NCI-H748 (cell line): ENCODE measurements at regions not wholly inside any gene's neighbourhood (a gene's known extent, or its start where the extent isn't known, plus 50 kb on each side); places are given as distances from the start of the nearest gene placed in this dataset.
"Not testable (repeated sequence)": the region's sequence is repeated elsewhere in the genome, so short reads cannot be mapped to it uniquely, and the experiment has no call there.

Source experiments
- DNase-seq: peaks from one replicate; lab custom pipeline; 2025; ENCODE audit not compliant: unreplicated experiment; lab: John Stamatoyannopoulos, UW

GRCh38 chr4:156330436-156331031 lies 376.9 kb upstream of the CTSO start:
- DNase-seq = peak; percentile 68

GRCh38 chr4:156329779-156330178 lies 376.1 kb upstream of the CTSO start:
- DNase-seq = peak; percentile 63

DNA sequence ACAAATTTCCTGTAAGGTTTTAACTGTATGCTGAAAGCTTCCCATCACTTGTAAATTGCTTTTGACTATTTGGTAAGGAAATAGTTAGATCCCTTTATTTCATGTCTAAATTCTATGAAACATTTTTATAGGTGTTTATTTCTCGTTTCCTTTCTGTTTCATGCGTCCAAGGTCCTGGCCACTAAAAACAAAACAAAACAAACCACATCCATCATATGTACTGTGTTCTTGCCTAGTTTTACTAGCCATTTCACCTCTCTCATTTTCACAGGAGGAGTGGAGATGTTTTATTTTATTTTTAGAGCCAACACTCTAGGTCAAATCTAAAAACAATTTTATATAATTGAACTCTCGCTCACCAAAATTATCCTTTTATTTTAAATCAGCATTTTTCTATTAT lies 375.2 kb upstream of the CTSO start:
- DNase-seq = no peak

- DNase-seq = no peak
These were observed 372.6 kb upstream of the CTSO start for GRCh38 chr4:156326246-156326645.

DNA sequence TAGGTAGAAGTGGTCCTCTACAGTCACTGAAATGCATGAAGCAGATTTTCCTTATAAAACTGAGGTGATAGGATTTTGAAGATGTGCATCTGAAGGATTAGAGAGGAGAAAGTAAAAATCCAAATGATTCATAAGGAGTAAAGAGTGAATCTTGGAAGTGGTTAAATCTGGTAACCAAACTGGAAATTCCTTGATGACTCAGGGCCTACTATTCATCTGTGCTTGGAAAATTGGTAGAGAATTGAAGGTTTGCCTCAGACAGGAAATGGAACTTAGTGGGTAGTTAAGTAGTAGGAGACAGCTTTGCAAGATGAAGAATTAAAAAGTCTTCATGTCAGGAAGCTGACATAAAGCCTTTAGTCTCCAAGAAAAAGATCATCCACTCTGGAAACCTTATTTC lies 368.9 kb upstream of the CTSO start:
- no peak for DNase-seq

- DNase-seq = no peak
These were observed 367.5 kb upstream of the CTSO start for GRCh38 chr4:156321203-156321602.

- DNase-seq = no peak
These were observed 359.8 kb upstream of the CTSO start for GRCh38 chr4:156313497-156313896.

DNA sequence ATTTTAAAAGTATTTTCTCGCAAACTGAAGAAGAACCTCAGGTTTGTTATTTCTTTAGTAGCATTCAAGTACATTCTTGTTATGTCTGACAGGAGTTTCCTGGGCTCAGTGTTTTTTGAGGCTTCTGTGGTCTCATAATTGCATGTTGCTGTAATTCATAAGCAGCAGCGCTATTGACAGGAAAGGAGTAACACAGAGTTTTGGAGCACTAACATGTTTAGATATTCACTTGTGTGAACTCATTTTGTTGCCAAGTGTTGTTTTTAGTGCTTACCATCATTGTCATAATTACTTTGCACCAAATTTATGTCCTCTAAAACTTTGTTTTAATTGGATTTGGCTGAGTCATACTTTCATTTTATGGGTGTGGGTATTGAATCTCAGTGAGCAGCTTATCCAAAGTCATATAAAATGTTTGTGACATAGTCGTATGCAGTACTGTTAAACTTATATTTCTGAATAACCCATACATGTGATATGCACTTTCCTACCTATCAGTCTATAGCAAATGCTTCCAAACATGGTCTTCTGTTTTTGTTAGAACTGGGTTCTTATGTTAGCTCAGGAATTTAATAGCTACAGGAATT lies 358.7 kb upstream of the CTSO start:
- peak; percentile 7 for DNase-seq

GRCh38 chr4:156309031-156309430 lies 355.4 kb upstream of the CTSO start:
- DNase-seq = no peak

DNA sequence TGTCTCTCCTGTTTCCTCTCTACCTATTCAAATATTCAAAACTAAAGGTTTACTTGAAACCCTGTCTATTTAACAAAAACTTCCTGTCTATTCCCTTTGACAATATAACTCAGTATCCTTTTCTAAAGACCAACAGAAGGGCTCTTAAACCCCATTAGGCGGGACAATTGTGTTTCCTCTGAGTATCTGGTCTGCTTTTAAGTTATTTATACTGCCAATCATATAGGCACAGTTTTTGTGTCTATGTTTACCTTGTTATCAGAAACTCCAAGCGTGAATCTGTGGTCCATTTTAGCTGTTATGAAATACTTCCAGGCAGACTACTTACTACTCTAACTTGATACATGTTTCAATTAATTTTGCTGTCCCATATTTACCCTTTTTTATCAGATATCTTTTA lies 350.0 kb upstream of the CTSO start:
- peak; percentile 92 for DNase-seq

DNA sequence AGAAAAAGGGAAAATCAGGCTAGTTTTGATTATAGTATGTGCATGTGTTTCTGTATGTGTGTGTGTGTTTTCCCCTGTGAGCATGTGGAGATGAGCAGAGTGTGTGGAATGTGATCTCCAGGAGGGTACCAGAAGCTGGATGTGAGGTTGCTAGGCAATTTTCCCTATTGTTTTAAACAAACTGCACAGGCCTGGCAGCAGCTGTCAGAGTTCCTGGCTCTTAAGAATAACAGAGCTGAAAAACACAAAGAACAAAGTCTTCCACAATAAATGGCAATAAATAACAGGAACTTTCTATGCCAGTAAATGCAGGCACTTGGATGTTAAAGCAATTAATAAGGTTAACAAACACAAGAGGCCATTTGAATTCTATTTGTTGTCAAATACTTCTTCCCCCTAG lies 344.6 kb upstream of the CTSO start:
- DNase-seq = peak; percentile 96

DNA sequence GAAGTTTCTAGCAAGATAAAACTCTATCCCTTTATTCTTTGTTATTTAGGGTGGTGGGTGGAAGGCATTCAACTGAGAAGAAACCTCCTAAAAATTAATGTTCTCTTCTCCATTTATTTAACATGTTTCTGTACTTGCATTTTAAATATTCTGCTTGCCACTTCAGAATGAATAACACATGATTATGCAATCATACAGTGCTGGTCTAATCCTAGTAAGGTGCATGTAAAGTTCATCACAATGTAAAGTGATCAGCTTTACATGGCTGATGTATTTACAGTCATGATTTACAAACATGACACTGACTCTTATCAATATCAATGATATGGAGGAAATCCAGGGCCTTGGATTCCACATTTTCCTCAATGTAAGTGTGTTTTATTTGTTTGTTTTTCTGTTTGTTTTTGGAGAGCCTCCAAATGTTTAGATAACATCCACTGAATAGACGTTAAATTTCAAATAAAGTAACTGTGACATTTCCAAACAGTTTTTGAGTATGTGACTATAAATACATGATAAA lies 342.1 kb upstream of the CTSO start:
- DNase-seq = peak; percentile 27

DNA sequence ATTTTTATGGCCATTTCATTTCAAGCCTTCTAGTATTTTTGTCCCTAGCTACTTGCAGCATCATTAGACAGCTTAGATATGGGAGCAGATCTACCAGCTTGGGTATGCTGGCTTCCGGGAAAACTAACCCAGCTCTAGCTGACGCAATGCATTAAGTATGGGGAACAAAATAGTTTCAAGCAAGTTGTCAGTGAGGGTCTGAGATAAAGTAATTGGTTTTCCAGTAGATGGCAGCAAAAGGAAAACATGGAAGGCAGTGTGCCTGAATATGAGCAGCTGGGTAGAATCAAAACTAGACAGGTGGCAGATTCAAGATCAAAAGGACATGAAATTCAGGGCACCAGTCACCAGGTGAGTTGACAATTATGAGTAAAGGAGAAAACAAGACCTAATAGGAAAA lies 340.9 kb upstream of the CTSO start:
- peak; percentile 94 for DNase-seq

DNA sequence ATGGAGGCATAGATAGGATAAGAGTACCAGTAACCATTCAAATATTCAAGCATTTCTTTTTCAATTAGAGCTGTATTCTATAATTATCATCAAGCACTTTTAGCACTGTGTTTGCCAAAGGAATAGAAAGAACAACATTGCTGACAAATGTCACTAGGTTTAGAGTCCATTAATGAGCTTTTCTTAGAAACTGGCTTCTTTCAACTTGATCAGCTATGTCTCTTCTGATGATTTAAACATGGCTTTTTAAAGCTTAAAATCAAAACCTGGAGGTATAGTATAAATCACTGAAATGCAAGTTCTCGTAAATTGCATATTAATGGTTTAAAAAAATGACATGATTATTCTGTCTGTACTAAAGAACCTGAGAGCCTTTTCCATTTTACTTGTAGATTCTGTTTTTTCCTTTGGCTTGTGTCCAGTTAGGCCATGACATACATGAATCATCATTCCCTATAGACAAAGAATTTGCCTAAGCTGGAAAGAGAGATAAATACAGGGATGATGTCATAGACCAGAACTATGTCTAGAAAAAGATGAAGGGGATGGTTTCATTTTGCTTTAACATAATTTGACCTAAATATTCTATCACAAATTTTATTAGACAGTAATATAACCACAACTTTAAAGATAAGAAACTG lies 340.1 kb upstream of the CTSO start:
- peak; percentile 82 for DNase-seq

GRCh38 chr4:156291317-156291716 lies 337.7 kb upstream of the CTSO start:
- DNase-seq = no peak

DNA sequence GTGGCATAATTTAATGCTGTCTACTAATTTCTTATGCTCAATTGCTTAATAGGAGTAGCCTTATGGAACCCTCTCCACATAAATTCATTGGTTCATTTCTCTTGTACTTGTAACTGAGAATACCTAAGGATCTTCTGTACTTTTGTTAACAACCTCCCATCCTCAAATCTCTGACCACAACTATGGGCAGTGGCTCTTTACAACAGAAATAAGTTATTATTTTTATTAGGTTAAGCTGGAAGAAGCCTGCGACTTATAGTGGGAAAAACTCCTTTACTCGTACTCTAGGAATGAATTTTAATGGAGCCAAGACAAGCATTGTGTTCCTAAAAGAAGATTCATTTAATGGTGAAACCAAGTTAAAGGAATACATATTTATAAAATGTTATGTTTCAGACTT lies 337.1 kb upstream of the CTSO start:
- DNase-seq = no peak

DNA sequence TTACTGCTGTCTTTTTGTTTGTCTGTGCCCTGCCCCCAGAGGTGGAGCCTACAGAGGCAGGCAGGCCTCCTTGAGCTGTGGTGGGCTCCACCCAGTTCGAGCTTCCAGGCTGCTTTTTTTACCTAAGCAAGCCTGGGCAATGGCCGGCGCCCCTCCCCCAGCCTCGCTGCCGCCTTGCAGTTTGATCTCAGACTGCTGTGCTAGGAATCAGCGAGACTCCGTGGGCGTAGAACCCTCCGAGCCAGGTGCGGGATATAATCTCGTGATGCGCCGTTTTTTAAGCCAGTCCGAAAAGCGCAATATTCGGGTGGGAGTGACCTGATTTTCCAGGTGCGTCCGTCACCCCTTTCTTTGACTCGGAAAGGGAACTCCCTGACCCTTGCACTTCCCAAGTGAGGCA lies 336.4 kb upstream of the CTSO start:
- DNase-seq = not testable (repeated sequence)

- no peak for DNase-seq
These were observed 327.0 kb upstream of the CTSO start for GRCh38 chr4:156280686-156281085.

- DNase-seq = peak; percentile 28
These were observed 311.7 kb upstream of the CTSO start for GRCh38 chr4:156265407-156265806.

GRCh38 chr4:156261230-156261629 lies 307.6 kb upstream of the CTSO start:
- DNase-seq = no peak

DNA sequence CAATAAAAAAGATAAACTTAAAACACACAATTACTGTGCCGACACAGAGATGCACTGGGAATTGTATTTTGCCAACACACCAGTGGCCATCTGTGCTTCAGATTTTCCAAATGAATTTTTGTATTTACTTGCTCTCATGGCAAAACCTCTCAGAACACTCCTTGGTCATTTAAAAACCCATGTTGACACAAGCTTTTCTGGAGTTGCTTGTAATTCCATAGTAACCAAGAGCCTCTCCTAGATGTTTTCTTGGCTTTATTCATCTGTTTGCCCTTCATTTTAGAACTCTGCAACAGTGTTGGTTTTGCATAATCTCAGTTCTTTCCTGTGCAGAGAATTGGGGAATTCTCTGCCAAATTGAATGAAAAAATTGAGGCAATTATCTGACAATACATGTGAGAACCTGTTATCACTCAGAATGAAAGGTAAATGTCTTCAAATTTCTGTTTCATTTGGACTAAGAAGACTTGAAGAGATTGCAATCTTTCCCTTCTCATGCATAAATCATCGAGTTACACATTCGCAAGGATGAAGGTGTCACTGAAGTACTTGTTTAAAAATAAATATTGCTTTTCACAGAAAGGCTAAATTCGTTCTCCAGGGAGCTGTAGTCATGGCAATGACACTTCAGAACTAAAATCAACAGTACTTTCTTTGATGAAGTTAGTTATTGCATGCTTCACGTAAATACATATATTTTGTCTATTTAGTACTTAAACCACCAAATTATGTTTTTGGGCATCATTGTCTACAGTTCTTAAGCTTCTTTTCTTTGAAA lies 301.8 kb upstream of the CTSO start:
- peak; percentile 84 for DNase-seq
